Right cardiac atrium (tissue), 5 donors: ENCODE measurements at regions not wholly inside any gene's neighbourhood (a gene's known extent, or its start where the extent isn't known, plus 50 kb on each side); places are given as distances from the start of the nearest gene placed in this dataset.
"Not testable (repeated sequence)": the region's sequence is repeated elsewhere in the genome, so short reads cannot be mapped to it uniquely, and the experiment has no call there.

ENCODE experiments used
- ATAC-seq, 2 donors: fragments of 200-7000 bp; cut with Tn5 transposase; one replicate each; pipeline versions ENCODE4 v1.8.0 to v1.9.1; 2020; ENCODE audit warnings: moderate library complexity in 2 of 2, mild to moderate bottlenecking in 1 of 2
- DNase-seq, 3 donors: peaks; one replicate each; pipeline ENCODE4 v3.0.0-alpha.2; 2020
- H3K27ac ChIP-seq: one replicate; pipeline ENCODE4 v1.5.1; 2013; ENCODE audit warnings: mild to moderate bottlenecking, low read length, control low read depth, moderate library complexity
- H3K27me3 ChIP-seq: one replicate; pipeline ENCODE4 v1.6.1; 2013; ENCODE audit not compliant: control insufficient read depth, insufficient read depth
- H3K4me1 ChIP-seq: one replicate; pipeline ENCODE4 v1.6.1; 2013; ENCODE audit warnings: low read length; ENCODE audit not compliant: control insufficient read depth, insufficient read depth
- H3K4me3 ChIP-seq: one replicate; pipeline ENCODE4 v1.5.1; 2013; ENCODE audit warnings: low read length, control low read depth
- H3K9me3 ChIP-seq: one replicate; pipeline ENCODE4 v1.6.1; 2013; ENCODE audit warnings: low read length; ENCODE audit not compliant: control insufficient read depth
- WGBS: extraction: QIAGEN DNeasy Blood & Tissue Kit; methylation state at CpG from one replicate; pipeline ENCODE4 v1.1.7; 2013; 5-methylcytosine and 5-hydroxymethylcytosine counted together
- intact Hi-C, 4 donors: fragments of 100-400 bp; cut with DNase I; formaldehyde crosslinking; loops; one replicate each; pipeline versions ENCODE4 v1.11.0 to v1.14.0; 2022 to 2023
- donor health status: healthy with polysubstance abuse.
- donor health status: DM: no; HTN: yes; CAD: no.
- donor health status: DM: no; HTN: no; CAD: no.
- donor health status: DM: no; HTN: yes; CAD: no; lungs with severe emphysema.
- donor health status: DM: yes; HTN: yes; CAD: no.

GRCh38 chr10:2777666-2778355, 289.5 kb upstream of the PFKP start:
- no peak for ATAC-seq
- intact Hi-C loops = no loop called here
- H3K4me1 ChIP-seq = no peaks in the 10 kb centered on the region
- H3K4me3 ChIP-seq = no peak overlapping the region
- no peaks in the 10 kb centered on the region for H3K9me3 ChIP-seq
- H3K27ac ChIP-seq = no peak overlapping the region
- no peak for DNase-seq
- WGBS = 58% methylated on average over 5 of the region's 5 CpGs
- no peaks in the 10 kb centered on the region for H3K27me3 ChIP-seq

DNA sequence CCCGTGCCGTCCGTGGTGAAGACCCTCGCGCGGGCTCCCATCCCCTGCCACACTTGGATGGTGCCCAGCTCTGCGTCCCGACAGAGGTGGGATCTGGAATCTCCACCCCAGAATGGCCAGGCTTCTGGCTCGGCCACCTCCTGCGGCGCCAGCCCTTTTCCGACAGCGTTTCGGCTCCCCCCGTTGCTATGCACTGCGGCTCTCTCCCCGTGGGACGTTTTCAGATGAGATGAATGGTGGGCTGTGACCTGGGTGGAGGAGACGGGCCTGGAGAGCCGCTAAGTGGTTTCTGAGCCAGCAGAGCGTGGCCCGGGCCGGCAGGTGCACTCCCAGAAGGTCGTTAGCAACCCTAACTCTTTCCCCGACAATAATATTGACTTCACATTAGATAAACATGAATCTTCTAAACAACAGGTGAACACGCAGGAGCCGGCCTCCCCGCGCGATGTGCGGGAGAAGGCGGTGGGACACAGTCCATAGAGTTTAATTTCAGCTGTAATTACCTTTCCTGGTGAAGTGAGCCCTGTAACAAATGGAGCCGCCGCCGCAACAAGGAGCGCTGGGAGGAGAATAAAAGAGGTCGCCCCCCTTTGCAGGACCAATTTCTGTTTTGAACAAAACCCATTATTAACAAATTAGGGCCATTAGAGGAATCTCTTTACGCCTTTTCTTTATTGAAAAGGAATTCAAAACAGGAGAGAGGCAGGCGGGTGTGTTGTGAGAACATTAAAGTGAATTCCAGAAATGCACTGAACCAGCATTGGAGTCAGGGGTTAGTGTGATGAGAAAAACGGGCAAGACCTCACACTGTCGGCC, 294.3 kb upstream of the PFKP start:
- intact Hi-C loops = no loop called here
- 81% methylated on average over 41 of the region's 41 CpGs for WGBS

GRCh38 chr10:2772135-2772534, 295.2 kb upstream of the PFKP start:
- Histone ChIP-seq H3K27ac (no peak overlapping the region), H3K4me1 (no peaks in the 10 kb centered on the region), H3K9me3 (no peaks in the 10 kb centered on the region), H3K27me3 (no peaks in the 10 kb centered on the region), H3K4me3 (no peak overlapping the region)
- 84% methylated on average over 5 of the region's 5 CpGs for WGBS
- ATAC-seq (no peak), DNase-seq (no peak)
- intact Hi-C loops = no loop called here

More for the DNA sequence above, 294.3 kb upstream of the PFKP start:
- no peak for DNase-seq
- no peak overlapping the region for H3K27ac ChIP-seq
- ATAC-seq = no peak
- H3K27me3 ChIP-seq = no peaks in the 10 kb centered on the region
- no peaks in the 10 kb centered on the region for H3K9me3 ChIP-seq
- H3K4me1 ChIP-seq = no peaks in the 10 kb centered on the region
- H3K4me3 ChIP-seq = no peak overlapping the region

DNA sequence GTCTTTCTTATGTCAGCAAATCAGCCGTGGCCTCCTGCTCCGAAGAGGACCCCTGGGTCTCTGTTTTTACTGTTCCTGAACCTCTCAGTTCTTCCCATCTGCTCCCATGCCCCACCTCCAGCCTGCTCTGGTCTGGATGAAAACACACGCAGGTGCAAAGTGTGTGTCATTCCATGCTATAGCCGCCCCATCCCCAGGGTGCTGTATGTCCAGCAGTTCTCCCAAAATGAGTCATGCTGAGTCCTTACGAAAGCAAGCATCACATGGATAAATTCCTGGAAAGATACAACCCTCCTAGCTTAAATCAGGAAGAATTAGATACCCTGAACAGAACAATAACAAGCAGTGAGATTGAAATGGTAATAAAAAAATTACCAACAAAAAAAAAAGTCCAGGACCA, 300.1 kb upstream of the PFKP start:
- H3K4me1 ChIP-seq = not testable (repeated sequence)

GRCh38 chr10:2761971-2762370, 305.4 kb upstream of the PFKP start:
- H3K27me3 ChIP-seq = no peaks in the 10 kb centered on the region
- no peak overlapping the region for H3K4me3 ChIP-seq
- H3K9me3 ChIP-seq = no peaks in the 10 kb centered on the region
- no peak for DNase-seq
- no peak for ATAC-seq
- H3K4me1 ChIP-seq = no peaks in the 10 kb centered on the region
- intact Hi-C loops = no loop called here
- no peak overlapping the region for H3K27ac ChIP-seq
- WGBS = 81% methylated on average over 4 of the region's 4 CpGs

More for the DNA sequence above, 300.1 kb upstream of the PFKP start:
- ATAC-seq, H3K4me3 ChIP-seq, H3K9me3 ChIP-seq, DNase-seq, intact Hi-C loops, H3K27me3 ChIP-seq, H3K27ac ChIP-seq: not testable (repeated sequence)
- 73% methylated on average over 5 of the region's 5 CpGs for WGBS

GRCh38 chr10:2761311-2761710, 306.0 kb upstream of the PFKP start:
- H3K9me3 ChIP-seq = no peaks in the 10 kb centered on the region
- no peak overlapping the region for H3K4me3 ChIP-seq
- intact Hi-C loops = no loop called here
- 88% methylated on average over 10 of the region's 10 CpGs for WGBS
- ATAC-seq = no peak
- H3K27me3 ChIP-seq = no peaks in the 10 kb centered on the region
- H3K4me1 ChIP-seq = no peaks in the 10 kb centered on the region
- DNase-seq = no peak
- H3K27ac ChIP-seq = no peak overlapping the region

DNA sequence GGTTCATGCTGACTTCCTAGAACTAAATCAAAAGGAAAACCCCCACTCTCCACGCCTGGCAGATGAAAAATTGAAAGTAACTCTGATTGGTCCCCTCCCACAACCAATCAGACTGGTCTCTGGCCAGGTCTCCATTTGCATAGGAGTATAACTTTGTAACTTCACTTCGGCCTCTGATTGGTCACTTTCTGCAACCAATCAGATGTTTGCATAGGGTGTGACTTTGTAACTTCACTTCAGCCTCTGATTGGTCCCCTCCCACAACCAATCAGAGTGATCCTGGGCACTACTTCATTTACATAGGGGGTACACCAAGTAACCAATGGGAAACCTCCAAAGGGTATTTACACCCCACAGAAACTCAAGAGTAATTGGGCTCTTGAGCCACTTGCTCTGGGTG, 306.6 kb upstream of the PFKP start:
- no peak overlapping the region for H3K4me3 ChIP-seq
- H3K27me3 ChIP-seq = no peaks in the 10 kb centered on the region
- 85% methylated on average over 2 of the region's 2 CpGs for WGBS
- intact Hi-C loops = no loop called here
- no peaks in the 10 kb centered on the region for H3K9me3 ChIP-seq
- no peak overlapping the region for H3K27ac ChIP-seq
- no peaks in the 10 kb centered on the region for H3K4me1 ChIP-seq
- DNase-seq (no peak), ATAC-seq (no peak)

DNA sequence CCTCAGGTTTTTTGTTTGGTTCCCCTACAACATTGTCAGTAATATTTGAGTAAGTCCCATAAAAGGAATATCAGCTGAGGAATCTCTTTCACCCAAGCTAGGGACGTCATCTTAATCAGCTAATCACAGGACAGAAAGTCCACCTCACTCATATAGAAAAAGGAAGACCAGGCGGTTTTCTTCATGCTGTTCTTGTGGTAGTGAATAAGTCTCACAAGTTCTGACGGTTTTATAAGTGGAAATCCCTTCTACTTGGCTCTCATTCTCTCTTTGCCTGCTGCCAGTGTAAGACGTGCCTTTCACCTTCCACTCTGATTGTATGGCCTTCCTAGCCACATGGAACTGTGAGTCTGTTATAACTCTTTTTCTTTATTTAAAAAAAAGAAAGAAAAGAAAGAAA, 308.1 kb upstream of the PFKP start:
- H3K4me1 ChIP-seq = no peaks in the 10 kb centered on the region
- H3K4me3 ChIP-seq = no peak overlapping the region
- intact Hi-C loops = no loop called here
- H3K27ac ChIP-seq = no peak overlapping the region
- H3K9me3 ChIP-seq = no peaks in the 10 kb centered on the region
- DNase-seq (no peak), ATAC-seq (no peak)
- WGBS = 45% methylated on average over 4 of the region's 4 CpGs
- no peaks in the 10 kb centered on the region for H3K27me3 ChIP-seq

GRCh38 chr10:2754943-2755342, 312.4 kb upstream of the PFKP start:
- intact Hi-C loops = no loop called here
- H3K27ac ChIP-seq = no peak overlapping the region
- no peak overlapping the region for H3K4me3 ChIP-seq
- ATAC-seq (no peak), DNase-seq (no peak)
- H3K27me3 ChIP-seq = no peaks in the 10 kb centered on the region
- no peaks in the 10 kb centered on the region for H3K4me1 ChIP-seq
- 77% methylated on average over 6 of the region's 6 CpGs for WGBS
- H3K9me3 ChIP-seq = no peaks in the 10 kb centered on the region

GRCh38 chr10:2748287-2748686, 319.1 kb upstream of the PFKP start:
- DNase-seq (no peak), ATAC-seq (no peak)
- Histone ChIP-seq H3K27me3 (no peaks in the 10 kb centered on the region), H3K9me3 (peaks cover 2% of the 10 kb centered on the region), H3K4me1 (no peaks in the 10 kb centered on the region), H3K4me3 (no peak overlapping the region), H3K27ac (no peak overlapping the region)
- 85% methylated on average over 10 of the region's 10 CpGs for WGBS
- intact Hi-C loops = no loop called here

- H3K4me3 ChIP-seq = no peak overlapping the region
- H3K4me1 ChIP-seq = no peaks in the 10 kb centered on the region
- DNase-seq (no peak), ATAC-seq (no peak)
- 90% methylated on average over 8 of the region's 8 CpGs for WGBS
- H3K27me3 ChIP-seq = no peaks in the 10 kb centered on the region
- intact Hi-C loops = no loop called here
- peaks cover 2% of the 10 kb centered on the region for H3K9me3 ChIP-seq
- H3K27ac ChIP-seq = no peak overlapping the region
These were observed 320.7 kb upstream of the PFKP start for GRCh38 chr10:2746638-2747037.
